HepG2 (cell line): ENCODE measurements at regions not wholly inside any gene's neighbourhood (a gene's known extent, or its start where the extent isn't known, plus 50 kb on each side); places are given as distances from the start of the nearest gene placed in this dataset.
A peak's percentile ranks its signal among the peaks of the same experiment; 100 is the strongest.

Source experiments
- ATAC-seq: fragments of 200-7000 bp; cut with Tn5 transposase; 3 replicates; pipeline ENCODE4 v1.9.1; 2020; ENCODE audit warnings: mild to moderate bottlenecking, moderate library complexity
- BruUV-seq: library from RNA; stranded (reverse); fragments of 400-500 nt; replicated peaks from 2 replicates; lab custom pipeline; 2021; lab: Mats Ljungman, UMichigan
- CTCF ChIA-PET: fragments of 300-600 bp; formaldehyde crosslinking; extraction: SDS; loops from one replicate; lab custom pipeline; 2021; ENCODE audit warnings: low total read pairs, inconsistent platforms, low intra/inter-chr PET ratio; lab: Yijun Ruan, JAX
- POLR2A ChIA-PET: fragments of 350-600 bp; sonication (Branson Sonifier 250); formaldehyde crosslinking; loops from one replicate; lab custom pipeline; 2020; ENCODE audit warnings: antibody characterized with exemption, inconsistent platforms; lab: Yijun Ruan, JAX
- DNase-seq: peaks from one replicate; pipeline ENCODE4 v3.0.0-alpha.2; 2015; ENCODE audit warnings: low spot score
- FAIRE-seq: peaks from 3 replicates; lab custom pipeline; 2011; peaks lifted over from hg19 to GRCh38; lab: Jason Lieb, UNC
- H2AFZ ChIP-seq: one replicate; pipeline ENCODE4 v1.6.1; 2011; ENCODE audit warnings: low read length, inconsistent platforms
- H3K27ac ChIP-seq: fragments of 300-600 bp; 3 replicates; pipeline ENCODE4 v1.8.0; 2011; ENCODE audit warnings: mixed run types, mild to moderate bottlenecking, mixed read lengths, low read length, inconsistent platforms; ENCODE audit not compliant: insufficient read depth; ENCODE audit errors: extremely low read length
- H3K27me3 ChIP-seq, 2 experiments: fragments of 200-600 bp in 1 of 2; 2 replicates in 1 of 2; 3 replicates in 1 of 2; pipeline versions ENCODE4 v1.6.0 to v1.8.0; 2011; ENCODE audit warnings: low read length in 2 of 2, mild to moderate bottlenecking in 2 of 2, moderate library complexity in 2 of 2, inconsistent platforms in 1 of 2; ENCODE audit not compliant: insufficient read depth in 2 of 2, control insufficient read depth in 1 of 2
- H3K36me3 ChIP-seq, 2 experiments: fragments of 200-600 bp in 1 of 2; replicated peaks in 1 of 2; 2 replicates in 1 of 2; 3 replicates in 1 of 2; pipeline versions ENCODE4 v1.5.1 to v1.8.0; 2011; ENCODE audit warnings: low read length in 2 of 2, inconsistent platforms in 1 of 2; ENCODE audit not compliant: insufficient read depth in 2 of 2, control insufficient read depth in 1 of 2
- H3K4me1 ChIP-seq: 2 replicates; pipeline ENCODE4 v1.5.1; 2012; ENCODE audit warnings: low read length, inconsistent platforms; ENCODE audit not compliant: insufficient read depth
- H3K4me2 ChIP-seq: 2 replicates; pipeline ENCODE4 v1.6.0; 2011; ENCODE audit warnings: low read depth, low read length, inconsistent platforms
- H3K4me3 ChIP-seq, 3 experiments: fragments of 200-600 bp in 1 of 3; sonication (generic), shearing (Covaris generic) in 1 of 3; replicated peaks in 1 of 3; 2 replicates each; pipeline ENCODE4 v1.5.1; 2011 to 2016; ENCODE audit warnings: low read length in 3 of 3, inconsistent platforms in 2 of 3, low read depth in 2 of 3, mild to moderate bottlenecking in 2 of 3, control low read depth in 1 of 3, mixed read lengths in 1 of 3; ENCODE audit not compliant: insufficient read depth in 1 of 3
- H3K79me2 ChIP-seq: one replicate; pipeline ENCODE4 v1.6.1; 2011; ENCODE audit warnings: low read length, inconsistent platforms; ENCODE audit not compliant: insufficient read depth
- H3K9ac ChIP-seq: 2 replicates; pipeline ENCODE4 v1.6.0; 2011; ENCODE audit warnings: mild to moderate bottlenecking, low read depth, low read length, inconsistent platforms; ENCODE audit not compliant: insufficient read depth
- H3K9me3 ChIP-seq: 2 replicates; pipeline ENCODE4 v1.5.1; 2012; ENCODE audit warnings: mild to moderate bottlenecking, low read length
- H4K20me1 ChIP-seq: 2 replicates; pipeline ENCODE4 v1.6.0; 2011; ENCODE audit warnings: inconsistent platforms, mild to moderate bottlenecking, low read length, moderate library complexity; ENCODE audit not compliant: insufficient read depth
- CHD4 ChIP-seq: fragments of 200-600 bp; sonication (generic); IDR thresholded peaks from 2 replicates; pipeline ENCODE4 v1.7.0; 2017; ENCODE audit warnings: mild to moderate bottlenecking, low read length, borderline replicate concordance
- DMAP1 ChIP-seq: IDR thresholded peaks from 2 replicates; pipeline ENCODE4 v1.6.1; 2016
- DPF2 ChIP-seq: sonication (generic); formaldehyde crosslinking; IDR thresholded peaks from 2 replicates; pipeline ENCODE4 v1.4.0; 2020; ENCODE audit warnings: mild to moderate bottlenecking, low read depth, missing genetic modification reagents, borderline replicate concordance
- ELK4 ChIP-seq: sonication (generic); formaldehyde crosslinking; IDR thresholded peaks from 2 replicates; pipeline ENCODE4 v1.9.0; 2021; ENCODE audit warnings: missing genetic modification reagents, borderline replicate concordance
- NPAS2 ChIP-seq: sonication (generic); formaldehyde crosslinking; IDR thresholded peaks from 2 replicates; pipeline ENCODE4 v1.8.0; 2022; ENCODE audit warnings: mild to moderate bottlenecking, missing genetic modification reagents, borderline replicate concordance
- PAF1 ChIP-seq: IDR thresholded peaks from 2 replicates; pipeline ENCODE4 v1.6.1; 2016; ENCODE audit warnings: missing genetic modification reagents, missing compliant biosample characterization
- POLR2A ChIP-seq, 2 experiments: IDR thresholded peaks; 2 replicates each; pipeline ENCODE4 v1.6.1; 2011; ENCODE audit warnings: low read depth in 2 of 2, low read length in 2 of 2, mild to moderate bottlenecking in 1 of 2, moderate library complexity in 1 of 2; ENCODE audit not compliant: insufficient read depth in 1 of 2
- TFE3 ChIP-seq: IDR thresholded peaks from 2 replicates; pipeline ENCODE4 v1.6.1; 2016
- ZNF160 ChIP-seq: sonication (generic); formaldehyde crosslinking; IDR thresholded peaks from 2 replicates; pipeline ENCODE4 v1.8.0; 2022; ENCODE audit warnings: mild to moderate bottlenecking, inconsistent platforms, missing genetic modification reagents
- ZNF512 ChIP-seq: sonication (generic); formaldehyde crosslinking; IDR thresholded peaks from 2 replicates; pipeline ENCODE4 v1.4.0; 2020; ENCODE audit warnings: mild to moderate bottlenecking, missing genetic modification reagents
- ZNF709 ChIP-seq: sonication (generic); formaldehyde crosslinking; IDR thresholded peaks from 2 replicates; pipeline ENCODE4 v1.5.0; 2020; ENCODE audit warnings: mild to moderate bottlenecking, missing genetic modification reagents
- ZNF800 ChIP-seq: sonication (generic); formaldehyde crosslinking; IDR thresholded peaks from 2 replicates; pipeline ENCODE4 v1.4.0; 2020; ENCODE audit warnings: missing genetic modification reagents
- WGBS: methylation state at CpG from one replicate; pipeline ENCODE4 v1.1.6; 2017; ENCODE audit warnings: low lambda C conversion rate; 5-methylcytosine and 5-hydroxymethylcytosine counted together
- in situ Hi-C: cut with HindIII; loops from 2 replicates; pipeline ENCODE4 v1.10.0; 2017; ENCODE audit warnings: low pct_unique_long_range_greater_than_20kb; ENCODE audit not compliant: extremely low pct_ligation_motif_present
- intact Hi-C: fragments of 100-400 bp; cut with micrococcal nuclease; formaldehyde crosslinking; loops from one replicate; pipeline ENCODE4 v1.10.0; 2022; ENCODE audit not compliant: unreplicated experiment

- no peak overlapping the region for H3K27ac ChIP-seq
- H4K20me1 ChIP-seq = no peaks in the 10 kb centered on the region
- CTCF ChIA-PET = no interaction called here
- H3K79me2 ChIP-seq = no peaks in the 10 kb centered on the region
- no peak overlapping the region for H2AFZ ChIP-seq
- no peaks in the 10 kb centered on the region for H3K9me3 ChIP-seq
- POLR2A ChIA-PET = interaction anchor here (1.3 kb wide), 1 partner anchor 9 kb away, joined by 3 read pairs; no protein-coding TSS in a partner anchor
- H3K9ac ChIP-seq = no peak overlapping the region
- H3K4me3 ChIP-seq = no peak overlapping the region
- H3K4me2 ChIP-seq = no peak overlapping the region
- intact Hi-C loops (no loop called here), in situ Hi-C loops (no loop called here)
- no peak for DNase-seq
- BruUV-seq = no TSS peak
- TF ChIP-seq ZNF800 (CRISPR knock-in tag) (no peak), ZNF512 (CRISPR knock-in tag) (peak; percentile 80)
- TF ChIP-seq, all 625 proteins: peak for 1
- Histone ChIP-seq H3K27me3 (no peaks in the 10 kb centered on the region; a peak in 1 of 5 replicates), H3K36me3 (no peaks in the 10 kb centered on the region), H3K4me1 (peaks cover 38% of the 10 kb centered on the region)
- ATAC-seq (no peak), FAIRE-seq (no peak)
- 72% methylated on average over 7 of the region's 7 CpGs for WGBS
Measured at GRCh38 chr20:23155141-23155590, 69.0 kb upstream of the CD93 start.

- WGBS = 61% methylated on average over 4 of the region's 4 CpGs
- H3K36me3 ChIP-seq = no peaks in the 10 kb centered on the region
- H2AFZ ChIP-seq = no peak overlapping the region
- BruUV-seq = no TSS peak
- H3K4me2 ChIP-seq = no peak overlapping the region
- ChIA-PET CTCF (no interaction called here), POLR2A (no interaction called here)
- in situ Hi-C loops (no loop called here), intact Hi-C loops (no loop called here)
- ATAC-seq (no peak), FAIRE-seq (no peak), DNase-seq (no peak)
- no peaks in the 10 kb centered on the region for H3K79me2 ChIP-seq
- peaks cover under 1% of the 10 kb centered on the region; the same call in 1 of the 2 replicates for H3K9me3 ChIP-seq
- H4K20me1 ChIP-seq = no peaks in the 10 kb centered on the region
- H3K4me3 ChIP-seq = no peak overlapping the region
- H3K27me3 ChIP-seq = no peaks in the 10 kb centered on the region; a peak in 1 of 5 replicates
- H3K27ac ChIP-seq = no peak overlapping the region
- H3K9ac ChIP-seq = no peak overlapping the region
- H3K4me1 ChIP-seq = peaks cover 45% of the 10 kb centered on the region
- TF ChIP-seq ZNF160 (CRISPR knock-in tag) (no peak), TFE3 (CRISPR knock-in tag) (no peak), DMAP1 (CRISPR knock-in tag) (no peak), CHD4 (no peak), POLR2A (IDR thresholded peaks at IDR 0.05; ENCODE audit: insufficient read depth in 1 of 2, low read depth in 2 of 2, low read length in 2 of 2) (no peak), DPF2 (CRISPR knock-in tag) (no peak), ELK4 (CRISPR knock-in tag) (no peak), NPAS2 (CRISPR knock-in tag) (no peak), PAF1 (CRISPR knock-in tag) (no peak), ZNF709 (no peak)
Measured at GRCh38 chr20:23153696-23154341, 67.7 kb upstream of the CD93 start.
